AG04449 (cell line): ENCODE measurements at regions not wholly inside any gene's neighbourhood (a gene's known extent, or its start where the extent isn't known, plus 50 kb on each side); places are given as distances from the start of the nearest gene placed in this dataset.

Experiments used
- CTCF ChIA-PET: fragments of 350-600 bp; formaldehyde crosslinking; extraction: SDS; loops from one replicate; lab custom pipeline; 2021; ENCODE audit warnings: antibody characterized with exemption; lab: Yijun Ruan, JAX
- POLR2A ChIA-PET: fragments of 400-600, 350-600 bp; formaldehyde crosslinking; extraction: SDS; loops from one replicate; lab custom pipeline; 2020; ENCODE audit warnings: antibody characterized with exemption, inconsistent platforms; lab: Yijun Ruan, JAX
- DNase-seq: peaks from one replicate; pipeline ENCODE4 v3.0.0-alpha.2; 2010; ENCODE audit warnings: low read depth, low spot score
- H3K4me3 ChIP-seq: 2 replicates; pipeline ENCODE4 v1.5.1; 2011; ENCODE audit warnings: low read depth, mild to moderate bottlenecking, control low read depth, low read length
- TF ChIP-seq, protein P1 (sequence below): IDR thresholded peaks from one replicate; pipeline ENCODE4 v1.5.1; 2011; ENCODE audit warnings: mild to moderate bottlenecking, moderate library complexity, low read length, control low read depth, inconsistent platforms; ENCODE audit not compliant: insufficient read depth; ENCODE audit errors: missing control alignments

DNA sequence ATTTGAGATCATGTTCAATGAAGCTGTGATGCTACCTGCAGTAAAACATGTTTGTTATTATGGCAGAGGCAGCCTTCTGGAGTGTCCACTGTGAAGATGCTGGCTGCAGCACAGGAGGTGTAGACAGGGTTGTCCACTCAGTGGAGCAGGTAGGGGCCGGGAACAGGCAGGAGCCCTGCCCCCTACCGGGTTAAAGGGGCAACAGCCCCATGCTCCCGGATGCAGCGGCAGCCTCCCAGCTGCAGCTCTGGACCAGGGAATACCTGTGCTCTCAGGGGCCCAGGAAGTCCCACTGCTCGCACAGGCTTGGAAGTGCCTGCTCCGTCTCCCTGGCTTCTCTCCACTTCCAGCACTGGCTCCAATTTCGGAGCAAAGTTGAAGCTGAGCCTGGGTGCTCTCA is 401.6 kb downstream of the FOXG1 start:
- ChIA-PET POLR2A (no interaction called here), CTCF (no interaction called here)

DNA sequence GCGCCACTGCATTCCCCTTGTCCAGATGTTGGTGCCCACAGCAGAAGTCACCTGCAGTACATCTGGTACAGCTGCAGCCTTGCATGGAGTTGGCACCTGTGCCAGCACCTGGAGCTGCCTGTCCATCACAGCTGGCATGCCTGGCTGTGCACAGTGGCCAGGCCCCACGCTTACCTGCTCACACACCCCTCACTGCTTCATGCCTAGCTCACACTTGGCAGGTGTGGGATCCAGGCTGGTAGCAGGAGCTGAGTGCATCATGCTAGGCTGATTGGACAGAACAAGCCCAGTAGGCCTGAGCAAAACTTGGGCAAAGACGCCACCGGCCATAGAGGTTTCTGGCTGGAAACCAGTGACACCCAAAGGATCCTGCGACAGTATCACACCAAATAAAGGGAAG is 402.8 kb downstream of the FOXG1 start:
- DNase-seq, result no peak
- ChIA-PET CTCF (no interaction called here), POLR2A (no interaction called here)
- no peak overlapping the region for H3K4me3 ChIP-seq
- TF ChIP-seq, protein P1, sequence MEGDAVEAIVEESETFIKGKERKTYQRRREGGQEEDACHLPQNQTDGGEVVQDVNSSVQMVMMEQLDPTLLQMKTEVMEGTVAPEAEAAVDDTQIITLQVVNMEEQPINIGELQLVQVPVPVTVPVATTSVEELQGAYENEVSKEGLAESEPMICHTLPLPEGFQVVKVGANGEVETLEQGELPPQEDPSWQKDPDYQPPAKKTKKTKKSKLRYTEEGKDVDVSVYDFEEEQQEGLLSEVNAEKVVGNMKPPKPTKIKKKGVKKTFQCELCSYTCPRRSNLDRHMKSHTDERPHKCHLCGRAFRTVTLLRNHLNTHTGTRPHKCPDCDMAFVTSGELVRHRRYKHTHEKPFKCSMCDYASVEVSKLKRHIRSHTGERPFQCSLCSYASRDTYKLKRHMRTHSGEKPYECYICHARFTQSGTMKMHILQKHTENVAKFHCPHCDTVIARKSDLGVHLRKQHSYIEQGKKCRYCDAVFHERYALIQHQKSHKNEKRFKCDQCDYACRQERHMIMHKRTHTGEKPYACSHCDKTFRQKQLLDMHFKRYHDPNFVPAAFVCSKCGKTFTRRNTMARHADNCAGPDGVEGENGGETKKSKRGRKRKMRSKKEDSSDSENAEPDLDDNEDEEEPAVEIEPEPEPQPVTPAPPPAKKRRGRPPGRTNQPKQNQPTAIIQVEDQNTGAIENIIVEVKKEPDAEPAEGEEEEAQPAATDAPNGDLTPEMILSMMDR, result no peak

More for the DNA sequence above, 401.6 kb downstream of the FOXG1 start:
- H3K4me3 ChIP-seq, result no peak overlapping the region
- TF ChIP-seq, protein P1, result no peak
- no peak for DNase-seq

DNA sequence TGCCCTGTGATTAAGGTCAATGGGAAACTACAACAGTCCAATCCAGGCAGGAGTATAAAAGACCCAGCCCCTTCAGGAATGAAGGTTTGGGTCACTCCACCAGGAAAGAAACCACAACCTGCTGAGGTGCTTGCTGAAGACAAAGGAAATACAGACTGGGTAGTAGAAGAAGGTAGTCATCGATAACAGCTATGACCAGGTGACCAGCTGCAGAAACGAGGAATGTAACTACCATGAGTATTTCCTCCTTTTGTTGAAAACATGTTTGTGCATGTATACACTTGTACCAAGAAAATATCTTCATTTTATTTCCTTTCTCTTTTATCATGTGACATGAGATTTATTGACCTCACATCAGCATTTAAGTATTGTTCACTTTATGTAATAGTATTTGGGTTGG is 409.1 kb downstream of the FOXG1 start:
- no peak overlapping the region for H3K4me3 ChIP-seq
- TF ChIP-seq, protein P1, result no peak
- CTCF ChIA-PET, result no interaction called here
- POLR2A ChIA-PET, result no interaction called here
- DNase-seq, result no peak

DNA sequence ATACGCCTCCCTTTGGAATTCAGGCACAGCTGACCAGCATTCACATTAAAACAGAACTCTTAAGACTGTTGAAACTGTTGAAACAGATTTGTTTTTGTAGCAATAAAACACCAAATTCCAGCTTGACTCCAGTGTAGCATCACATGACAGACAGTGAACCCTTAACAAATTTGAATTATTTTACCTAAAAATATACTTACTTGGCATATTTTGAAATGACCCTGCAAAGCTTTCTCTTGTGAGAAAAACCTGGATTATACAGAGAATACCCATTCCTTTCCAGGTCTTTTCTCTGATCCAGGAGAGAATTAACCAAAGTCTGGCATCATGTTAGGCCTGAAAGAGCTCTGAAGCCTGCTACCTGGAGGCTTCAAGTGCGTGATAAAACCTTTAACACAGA is 410.3 kb downstream of the FOXG1 start:
- H3K4me3 ChIP-seq, result no peak overlapping the region
- DNase-seq, result no peak
- CTCF ChIA-PET, result no interaction called here
- TF ChIP-seq, protein P1, result no peak
- POLR2A ChIA-PET, result no interaction called here

DNA sequence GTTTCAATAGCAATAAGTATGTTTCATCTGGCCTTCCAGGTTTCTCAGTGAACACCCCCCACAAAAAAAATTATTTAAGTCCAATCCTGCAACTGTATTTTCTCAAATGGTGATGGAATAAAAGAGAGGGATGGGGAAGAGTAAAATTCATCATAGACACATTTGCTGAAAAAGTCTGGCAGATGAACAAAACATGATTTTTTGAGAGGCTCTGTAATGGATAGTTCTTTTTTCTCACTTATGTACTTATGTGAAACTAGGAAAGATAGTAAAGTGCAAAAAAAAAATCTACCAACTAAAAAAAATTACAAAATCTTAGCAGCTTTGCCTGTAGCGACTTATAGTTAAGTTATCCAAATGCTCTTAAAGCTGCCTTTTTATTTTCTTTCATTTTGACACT is 412.4 kb downstream of the FOXG1 start:
- H3K4me3 ChIP-seq, result no peak overlapping the region
- TF ChIP-seq, protein P1, result no peak
- DNase-seq, result no peak
- CTCF ChIA-PET, result no interaction called here
- POLR2A ChIA-PET, result no interaction called here

DNA sequence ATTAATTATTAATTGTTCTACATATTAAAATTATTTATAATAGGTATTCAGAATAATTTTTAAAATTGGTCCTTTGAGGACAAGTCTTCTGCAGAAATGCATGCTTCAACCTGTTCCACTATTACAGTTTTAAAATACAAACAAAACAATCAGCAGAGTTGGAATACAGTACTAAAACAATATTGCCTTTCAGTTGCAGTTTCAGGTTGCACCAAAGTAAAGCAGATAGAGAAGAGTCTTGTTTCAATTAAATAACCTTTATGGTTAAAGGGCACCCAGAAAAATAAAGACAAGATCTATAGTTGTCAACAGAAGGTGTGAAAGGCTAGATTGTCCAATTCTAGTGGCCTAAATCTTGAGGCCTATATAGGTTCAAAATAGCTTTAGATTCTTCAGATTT is 424.5 kb downstream of the FOXG1 start:
- DNase-seq, result no peak
- POLR2A ChIA-PET, result no interaction called here
- TF ChIP-seq, protein P1, result no peak
- H3K4me3 ChIP-seq, result no peak overlapping the region
- CTCF ChIA-PET, result no interaction called here
